Transverse colon (tissue), 4 donors: ENCODE measurements at regions not wholly inside any gene's neighbourhood (a gene's known extent, or its start where the extent isn't known, plus 50 kb on each side); places are given as distances from the start of the nearest gene placed in this dataset.

Experiments
- DNase-seq: peaks from one replicate; pipeline ENCODE4 v3.0.0-alpha.2; 2019
- H3K27ac ChIP-seq, 4 donors: fragments of 200-600 bp; sonication (generic); 2 replicates each; pipeline ENCODE4 v1.5.1; 2016 to 2018; ENCODE audit warnings: inconsistent platforms in 4 of 4
- H3K27me3 ChIP-seq: fragments of 200-600 bp; sonication (generic); 2 replicates; pipeline ENCODE4 v1.5.1; 2017; ENCODE audit warnings: inconsistent platforms
- H3K36me3 ChIP-seq, 4 donors: fragments of 200-600 bp; sonication (generic); 2 replicates each; pipeline ENCODE4 v1.5.1; 2017 to 2019; ENCODE audit warnings: inconsistent platforms in 4 of 4
- H3K4me1 ChIP-seq, 4 donors: fragments of 200-600 bp; sonication (generic); 2 replicates each; pipeline ENCODE4 v1.5.1; 2017 to 2020; ENCODE audit warnings: inconsistent platforms in 4 of 4
- H3K4me3 ChIP-seq, 4 donors: fragments of 200-600 bp; sonication (generic); 1 replicate in 1 of 4; 2 replicates in 3 of 4; pipeline versions ENCODE4 v1.5.1 to v1.6.1; 2017 to 2019; ENCODE audit warnings: inconsistent platforms in 4 of 4
- H3K9me3 ChIP-seq, 2 donors: fragments of 200-600 bp; sonication (generic); 2 replicates each; pipeline ENCODE4 v1.5.1; 2017 to 2019; ENCODE audit warnings: inconsistent platforms in 2 of 2
- EP300 ChIP-seq: sonication (generic); formaldehyde crosslinking; IDR thresholded peaks from one replicate; pipeline ENCODE4 v1.6.1; 2017; ENCODE audit warnings: antibody characterized with exemption, low read depth
- POLR2A ChIP-seq: fragments of 450-650 bp; IDR thresholded peaks from one replicate; pipeline ENCODE4 v1.6.1; 2016; ENCODE audit warnings: antibody characterized with exemption, mild to moderate bottlenecking, moderate library complexity
- POLR2AphosphoS5 ChIP-seq, 3 donors: sonication (generic); formaldehyde crosslinking; IDR thresholded peaks; one replicate each; pipeline ENCODE4 v1.6.1; 2016; ENCODE audit warnings: antibody characterized with exemption in 3 of 3
- WGBS, 2 donors: methylation state at CpG; one replicate each; pipeline ENCODE4 v1.1.5; 2018; ENCODE audit warnings: low coverage in 1 of 2; 5-methylcytosine and 5-hydroxymethylcytosine counted together
- in situ Hi-C, 4 donors: fragments of 200-750 bp; cut with MboI; loops; one replicate each; pipeline versions ENCODE4 v1.15.0 to v1.15.1; 2017; ENCODE audit warnings: low sequenced_read_pairs in 3 of 4, low pct_ligation_motif_present in 1 of 4, low pct_unique_long_range_greater_than_20kb in 1 of 4
- intact Hi-C: fragments of 100-400 bp; cut with DNase I; formaldehyde crosslinking; loops from one replicate; pipeline ENCODE4 v1.15.1; 2023; ENCODE audit warnings: low total_unique reads
- TF ChIP-seq, protein P1 (sequence below), 5 experiments: fragments of 200-600 bp in 3 of 5; fragments of 450-650 bp in 2 of 5; sonication (generic) in 3 of 5; IDR thresholded peaks; 1 replicate in 2 of 5; 2 replicates in 3 of 5; pipeline ENCODE4 v1.5.1; 2016 to 2017; ENCODE audit warnings: antibody characterized with exemption in 5 of 5, inconsistent platforms in 3 of 5, mild to moderate bottlenecking in 2 of 5, moderate library complexity in 1 of 5

DNA sequence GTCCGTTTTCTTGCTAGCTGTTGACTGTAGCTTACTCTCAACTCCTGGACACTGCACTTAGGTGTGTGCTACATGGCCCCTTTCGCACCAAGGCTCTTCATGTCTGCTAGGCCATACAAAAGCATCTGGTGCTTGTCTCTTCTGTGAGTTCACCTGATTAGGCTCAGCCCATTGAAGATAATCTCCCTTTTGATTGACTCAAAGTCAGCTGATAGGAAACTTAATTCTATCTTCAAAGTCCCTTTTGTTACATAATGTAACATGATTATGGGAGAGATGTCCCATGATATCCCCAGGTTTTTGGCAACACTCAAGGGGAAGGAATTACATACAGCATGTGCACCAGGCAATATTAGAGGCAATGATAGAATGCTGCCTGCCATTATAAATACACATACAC, 263.0 kb upstream of the JAG1 start:
- H3K4me3 ChIP-seq, result no peak overlapping the region
- H3K36me3 ChIP-seq, result no peaks in the 10 kb centered on the region
- intact Hi-C loops, result no loop called here
- WGBS, 2 donors, result 84% methylated on average over 2 of the region's 2 CpGs; no CpG with 5 or more reads in 1 of the 2 donors
- in situ Hi-C loops, result no loop called here
- H3K27me3 ChIP-seq, result no peaks in the 10 kb centered on the region
- H3K27ac ChIP-seq, result no peak overlapping the region
- no peaks in the 10 kb centered on the region for H3K9me3 ChIP-seq
- no peaks in the 10 kb centered on the region for H3K4me1 ChIP-seq
- DNase-seq, result no peak
- TF ChIP-seq POLR2A, result no peak
- no peak for TF ChIP-seq EP300
- no peak for TF ChIP-seq POLR2AphosphoS5 (IDR thresholded peaks at IDR 0.05)
- TF ChIP-seq, protein P1, sequence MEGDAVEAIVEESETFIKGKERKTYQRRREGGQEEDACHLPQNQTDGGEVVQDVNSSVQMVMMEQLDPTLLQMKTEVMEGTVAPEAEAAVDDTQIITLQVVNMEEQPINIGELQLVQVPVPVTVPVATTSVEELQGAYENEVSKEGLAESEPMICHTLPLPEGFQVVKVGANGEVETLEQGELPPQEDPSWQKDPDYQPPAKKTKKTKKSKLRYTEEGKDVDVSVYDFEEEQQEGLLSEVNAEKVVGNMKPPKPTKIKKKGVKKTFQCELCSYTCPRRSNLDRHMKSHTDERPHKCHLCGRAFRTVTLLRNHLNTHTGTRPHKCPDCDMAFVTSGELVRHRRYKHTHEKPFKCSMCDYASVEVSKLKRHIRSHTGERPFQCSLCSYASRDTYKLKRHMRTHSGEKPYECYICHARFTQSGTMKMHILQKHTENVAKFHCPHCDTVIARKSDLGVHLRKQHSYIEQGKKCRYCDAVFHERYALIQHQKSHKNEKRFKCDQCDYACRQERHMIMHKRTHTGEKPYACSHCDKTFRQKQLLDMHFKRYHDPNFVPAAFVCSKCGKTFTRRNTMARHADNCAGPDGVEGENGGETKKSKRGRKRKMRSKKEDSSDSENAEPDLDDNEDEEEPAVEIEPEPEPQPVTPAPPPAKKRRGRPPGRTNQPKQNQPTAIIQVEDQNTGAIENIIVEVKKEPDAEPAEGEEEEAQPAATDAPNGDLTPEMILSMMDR (IDR thresholded peaks at IDR 0.05), result no peak

DNA sequence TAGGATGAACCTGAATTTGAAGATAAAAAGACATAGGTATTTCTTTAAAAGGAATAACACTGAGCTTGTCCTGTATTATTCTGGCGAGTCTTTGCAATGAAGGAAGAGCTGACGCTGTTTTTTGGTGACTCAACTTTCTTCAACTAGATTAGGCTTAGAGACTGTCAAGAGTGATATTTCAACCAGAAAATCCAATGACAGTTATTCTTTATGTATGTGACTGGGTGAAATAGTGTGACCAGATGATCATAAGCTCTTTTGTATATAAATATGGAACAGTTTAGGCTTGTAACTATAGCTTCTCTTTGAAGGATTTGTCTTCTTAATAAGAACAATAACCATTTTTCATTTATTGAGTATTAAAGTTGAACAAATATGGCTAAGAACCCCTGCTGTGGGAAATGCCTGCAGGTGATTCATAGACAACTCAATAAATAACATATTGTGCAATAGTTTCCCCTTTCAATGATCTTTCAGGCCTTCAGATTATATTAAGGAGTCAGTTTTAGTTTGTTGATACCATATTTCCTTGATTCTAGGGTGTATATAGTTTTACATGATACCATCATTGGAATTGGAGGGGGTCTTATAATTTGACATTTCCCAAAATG, 265.6 kb upstream of the JAG1 start:
- Histone ChIP-seq H3K27me3 (no peaks in the 10 kb centered on the region), H3K36me3 (no peaks in the 10 kb centered on the region), H3K4me1 (no peaks in the 10 kb centered on the region), H3K27ac (no peak overlapping the region), H3K9me3 (no peaks in the 10 kb centered on the region), H3K4me3 (no peak overlapping the region)
- intact Hi-C loops, result no loop called here
- 95 to 100% methylated on average over 2 of the region's 2 CpGs for WGBS, 2 donors
- no peak for TF ChIP-seq EP300
- TF ChIP-seq POLR2AphosphoS5 (IDR thresholded peaks at IDR 0.05), result no peak
- TF ChIP-seq, protein P1 (IDR thresholded peaks at IDR 0.05), result no peak
- TF ChIP-seq POLR2A, result no peak
- in situ Hi-C loops, result no loop called here
- DNase-seq, result no peak

DNA sequence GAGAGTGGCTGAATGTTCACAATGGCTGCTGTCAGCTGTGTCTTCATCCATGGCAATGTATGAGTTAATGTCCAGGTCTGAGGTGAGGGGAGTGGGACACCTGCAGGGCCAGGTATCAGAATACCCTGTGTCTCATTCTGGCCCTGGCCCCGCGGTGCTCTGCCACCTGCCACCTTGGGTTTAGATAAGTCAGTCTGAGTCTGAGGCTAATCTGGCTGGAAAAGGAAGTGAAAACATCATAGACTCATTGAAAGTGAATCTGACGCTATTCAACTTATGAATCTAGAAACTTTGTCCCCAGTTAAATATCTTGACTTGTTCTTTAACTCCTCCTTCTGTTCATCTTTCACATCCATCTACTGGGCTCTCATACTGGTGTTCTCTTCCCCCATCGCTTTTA, 267.1 kb upstream of the JAG1 start:
- Histone ChIP-seq H3K27me3 (no peaks in the 10 kb centered on the region), H3K36me3 (no peaks in the 10 kb centered on the region), H3K4me1 (no peaks in the 10 kb centered on the region), H3K9me3 (no peaks in the 10 kb centered on the region), H3K4me3 (no peak overlapping the region), H3K27ac (no peak overlapping the region)
- intact Hi-C loops, result no loop called here
- DNase-seq, result no peak
- no peak for TF ChIP-seq POLR2A
- TF ChIP-seq, protein P1 (IDR thresholded peaks at IDR 0.05), result no peak
- TF ChIP-seq POLR2AphosphoS5 (IDR thresholded peaks at IDR 0.05), result no peak
- TF ChIP-seq EP300, result no peak
- 70 to 100% methylated on average over 1 to 4 of the region's 4 CpGs for WGBS, 2 donors
- in situ Hi-C loops, result no loop called here

DNA sequence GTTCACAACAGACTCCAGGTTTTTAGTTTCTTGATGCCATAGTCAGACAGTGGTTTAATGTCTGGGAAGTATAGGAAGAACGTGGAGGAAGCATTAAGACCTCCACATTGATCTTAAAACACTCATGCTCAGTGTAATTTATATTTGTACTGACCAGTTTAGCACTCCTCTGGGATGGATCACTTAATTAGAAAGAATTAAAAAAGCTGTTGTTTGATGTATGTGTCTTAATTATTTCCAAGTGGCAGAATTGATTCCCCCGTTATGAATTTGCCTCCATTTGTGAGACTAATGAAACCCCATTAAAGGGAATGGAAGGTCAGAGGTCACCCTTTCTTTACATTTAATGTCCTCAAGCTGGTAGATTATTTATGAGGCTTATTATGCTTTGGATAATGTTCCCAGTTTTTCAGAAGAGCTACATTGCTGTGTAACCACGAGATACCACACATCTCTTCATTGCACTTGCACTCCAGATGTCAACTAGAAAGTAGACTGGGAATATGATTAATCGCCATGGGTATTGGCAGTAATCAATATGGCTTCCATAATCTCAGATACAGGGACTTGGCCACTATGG, 270.0 kb upstream of the JAG1 start:
- WGBS, 2 donors, result 71 to 82% methylated on average over 3 to 4 of the region's 4 CpGs
- TF ChIP-seq POLR2A (no peak), POLR2AphosphoS5 (IDR thresholded peaks at IDR 0.05) (no peak), EP300 (no peak)
- TF ChIP-seq, protein P1 (IDR thresholded peaks at IDR 0.05), result no peak
- DNase-seq, result no peak
- H3K9me3 ChIP-seq, result no peaks in the 10 kb centered on the region
- H3K36me3 ChIP-seq, result no peaks in the 10 kb centered on the region
- no peak overlapping the region for H3K27ac ChIP-seq
- H3K4me1 ChIP-seq, result no peaks in the 10 kb centered on the region
- in situ Hi-C loops (no loop called here), intact Hi-C loops (no loop called here)
- no peaks in the 10 kb centered on the region for H3K27me3 ChIP-seq
- H3K4me3 ChIP-seq, result no peak overlapping the region
